Sigmoid colon (tissue), 6 donors: ENCODE measurements at regions not wholly inside any gene's neighbourhood (a gene's known extent, or its start where the extent isn't known, plus 50 kb on each side); places are given as distances from the start of the nearest gene placed in this dataset.

ENCODE experiments used
- DNase-seq: peaks from one replicate; pipeline ENCODE4 v3.0.0-alpha.2; 2019
- H3K27ac ChIP-seq, 4 donors: fragments of 200-600 bp; sonication (generic); one replicate each; pipeline ENCODE4 v1.5.1; 2016 to 2019; ENCODE audit warnings: mild to moderate bottlenecking in 1 of 4
- H3K27me3 ChIP-seq, 3 donors: fragments of 200-600 bp; sonication (generic); one replicate each; pipeline ENCODE4 v1.5.1; 2019; ENCODE audit warnings: mild to moderate bottlenecking in 1 of 3
- H3K36me3 ChIP-seq, 4 donors: fragments of 200-600 bp; sonication (generic); one replicate each; pipeline ENCODE4 v1.5.1; 2016 to 2019
- H3K4me1 ChIP-seq, 4 donors: fragments of 200-600 bp; sonication (generic); one replicate each; pipeline ENCODE4 v1.5.1; 2017 to 2019
- H3K4me3 ChIP-seq, 4 donors: fragments of 200-600 bp; sonication (generic); one replicate each; pipeline ENCODE4 v1.5.1; 2017 to 2019; ENCODE audit warnings: mild to moderate bottlenecking in 2 of 4, moderate library complexity in 1 of 4
- H3K9me3 ChIP-seq, 4 donors: fragments of 200-600 bp in 3 of 4; sonication (generic) in 3 of 4; one replicate each; pipeline versions ENCODE4 v1.5.1 to v1.6.1; 2013 to 2019
- CTCF ChIP-seq, 4 experiments: fragments of 450-650 bp in 3 of 4; fragments of 200-600 bp in 1 of 4; IDR thresholded peaks; one replicate each; pipeline ENCODE4 v1.5.1; 2016 to 2019; ENCODE audit warnings: antibody characterized with exemption in 4 of 4, mild to moderate bottlenecking in 3 of 4, moderate library complexity in 2 of 4
- EP300 ChIP-seq, 4 donors: sonication (generic); formaldehyde crosslinking; IDR thresholded peaks; one replicate each; pipeline ENCODE4 v1.6.1; 2017; ENCODE audit warnings: antibody characterized with exemption in 4 of 4
- POLR2A ChIP-seq, 2 donors: fragments of 450-650 bp; IDR thresholded peaks; one replicate each; pipeline ENCODE4 v1.6.1; 2016; ENCODE audit warnings: antibody characterized with exemption in 2 of 2, mild to moderate bottlenecking in 2 of 2, moderate library complexity in 2 of 2
- POLR2AphosphoS5 ChIP-seq, 4 donors: sonication (generic); formaldehyde crosslinking; IDR thresholded peaks; one replicate each; pipeline ENCODE4 v1.6.1; 2017; ENCODE audit warnings: antibody characterized with exemption in 4 of 4
- WGBS, 2 donors: extraction: QIAGEN DNeasy Blood & Tissue Kit; methylation state at CpG; one replicate each; pipeline ENCODE4 v1.1.7; 2013; 5-methylcytosine and 5-hydroxymethylcytosine counted together
- intact Hi-C: fragments of 100-400 bp; cut with DNase I; formaldehyde crosslinking; loops from one replicate; pipeline ENCODE4 v1.15.1; 2023
- donor health status: healthy with polysubstance abuse.
- donor health status: healthy.

- Histone ChIP-seq H3K36me3 (no peaks in the 10 kb centered on the region), H3K27me3 (peaks cover 0 to 4% (median 0%) of the 10 kb centered on the region in 3 donors), H3K4me1 (peaks cover 0 to 20% (median 13%) of the 10 kb centered on the region in 4 donors), H3K9me3 (no peaks in the 10 kb centered on the region), H3K27ac (no peak overlapping the region), H3K4me3 (no peak overlapping the region)
- TF ChIP-seq CTCF (IDR thresholded peaks at IDR 0.05) (no peak), POLR2AphosphoS5 (IDR thresholded peaks at IDR 0.05) (no peak), POLR2A (IDR thresholded peaks at IDR 0.05) (no peak)
- WGBS, 2 donors: 55 to 64% methylated on average over 11 of the region's 11 CpGs
- intact Hi-C loops: no loop called here
- no peak for DNase-seq
Measured at GRCh38 chr17:72336026-72336803, 215.4 kb downstream of the SOX9 start.

GRCh38 chr17:72336804-72337070 lies 215.9 kb downstream of the SOX9 start:
- H3K4me3 ChIP-seq: no peak overlapping the region
- DNase-seq: no peak
- no peak overlapping the region for H3K27ac ChIP-seq
- WGBS, 2 donors: 90 to 93% methylated on average over 1 of the region's 1 CpG
- H3K27me3 ChIP-seq: peaks cover 0 to 4% (median 0%) of the 10 kb centered on the region in 3 donors
- no peaks in the 10 kb centered on the region for H3K36me3 ChIP-seq
- peaks cover 0 to 20% (median 13%) of the 10 kb centered on the region in 4 donors for H3K4me1 ChIP-seq
- intact Hi-C loops: no loop called here
- no peak for TF ChIP-seq POLR2AphosphoS5 (IDR thresholded peaks at IDR 0.05)
- TF ChIP-seq CTCF (IDR thresholded peaks at IDR 0.05): no peak
- TF ChIP-seq EP300 (IDR thresholded peaks at IDR 0.05): no peak
- no peak for TF ChIP-seq POLR2A (IDR thresholded peaks at IDR 0.05)
- H3K9me3 ChIP-seq: no peaks in the 10 kb centered on the region

GRCh38 chr17:72338304-72338703 lies 217.5 kb downstream of the SOX9 start:
- Histone ChIP-seq H3K27ac (peak overlapping the region in 1 of 4 donors; percentile 47), H3K27me3 (peaks cover 0 to 4% (median 0%) of the 10 kb centered on the region in 3 donors), H3K36me3 (no peaks in the 10 kb centered on the region), H3K4me1 (peaks cover 0 to 27% (median 15%) of the 10 kb centered on the region in 4 donors), H3K4me3 (no peak overlapping the region), H3K9me3 (no peaks in the 10 kb centered on the region)
- WGBS, 2 donors: 48 to 73% methylated on average over 2 of the region's 2 CpGs
- TF ChIP-seq POLR2AphosphoS5 (IDR thresholded peaks at IDR 0.05) (no peak), POLR2A (IDR thresholded peaks at IDR 0.05) (no peak), CTCF (IDR thresholded peaks at IDR 0.05) (no peak), EP300 (IDR thresholded peaks at IDR 0.05) (no peak)
- intact Hi-C loops: no loop called here
- no peak for DNase-seq

- intact Hi-C loops: no loop called here
- H3K27ac ChIP-seq: peak overlapping the region in 1 of 4 donors; percentile 47
Measured at GRCh38 chr17:72338847-72339790, 218.3 kb downstream of the SOX9 start.

More at GRCh38 chr17:72338847-72339790, 218.3 kb downstream of the SOX9 start:
- H3K4me3 ChIP-seq: no peak overlapping the region
- DNase-seq: no peak
- peaks cover 0 to 4% (median 0%) of the 10 kb centered on the region in 3 donors for H3K27me3 ChIP-seq
- WGBS, 2 donors: 30 to 34% methylated on average over 12 of the region's 12 CpGs
- no peaks in the 10 kb centered on the region for H3K36me3 ChIP-seq
- peaks cover 0 to 27% (median 15%) of the 10 kb centered on the region in 4 donors for H3K4me1 ChIP-seq
- no peaks in the 10 kb centered on the region for H3K9me3 ChIP-seq
- TF ChIP-seq POLR2AphosphoS5 (IDR thresholded peaks at IDR 0.05): no peak
- TF ChIP-seq CTCF (IDR thresholded peaks at IDR 0.05): no peak
- TF ChIP-seq EP300 (IDR thresholded peaks at IDR 0.05): no peak
- no peak for TF ChIP-seq POLR2A (IDR thresholded peaks at IDR 0.05)
